RWPE2 (cell line): ENCODE measurements at regions not wholly inside any gene's neighbourhood (a gene's known extent, or its start where the extent isn't known, plus 50 kb on each side); places are given as distances from the start of the nearest gene placed in this dataset.

Experiments used
- ATAC-seq: fragments of 200-7000 bp; cut with Tn5 transposase; 3 replicates; pipeline ENCODE4 v1.9.1; 2021; ENCODE audit warnings: low read depth
- DNase-seq: peaks from one replicate; pipeline ENCODE4 v3.0.0-alpha.2; 2020; ENCODE audit warnings: low spot score
- H3K27ac ChIP-seq: fragments of 450-650 bp; 2 replicates; pipeline ENCODE4 v1.5.1; 2017; ENCODE audit warnings: mild to moderate bottlenecking; ENCODE audit not compliant: poor library complexity, severe bottlenecking
- H3K27me3 ChIP-seq: fragments of 250-450 bp; sonication (Bioruptor Pico); 2 replicates; pipeline ENCODE4 v1.5.1; 2021; ENCODE audit warnings: mild to moderate bottlenecking, moderate library complexity; ENCODE audit not compliant: insufficient read depth, poor library complexity, severe bottlenecking
- H3K36me3 ChIP-seq: fragments of 250-450 bp; sonication (Bioruptor Pico); 2 replicates; pipeline ENCODE4 v1.5.1; 2020; ENCODE audit warnings: low read depth, mild to moderate bottlenecking, moderate library complexity
- H3K4me1 ChIP-seq: fragments of 250-450 bp; sonication (Bioruptor Pico); 2 replicates; pipeline ENCODE4 v1.5.1; 2021; ENCODE audit warnings: mild to moderate bottlenecking, moderate library complexity; ENCODE audit not compliant: insufficient read depth, poor library complexity, severe bottlenecking
- H3K4me3 ChIP-seq: fragments of 250-450 bp; sonication (Bioruptor Pico); 2 replicates; pipeline ENCODE4 v1.5.1; 2021; ENCODE audit warnings: mild to moderate bottlenecking, moderate library complexity; ENCODE audit not compliant: severe bottlenecking
- H3K9me3 ChIP-seq: fragments of 250-450 bp; sonication (Bioruptor Pico); 2 replicates; pipeline ENCODE4 v1.5.1; 2021; ENCODE audit warnings: mild to moderate bottlenecking, moderate library complexity; ENCODE audit not compliant: severe bottlenecking
- TF ChIP-seq, protein P1 (sequence below): fragments of 450-650 bp; IDR thresholded peaks from one replicate; pipeline ENCODE4 v1.5.1; 2017; ENCODE audit warnings: mild to moderate bottlenecking, moderate library complexity; ENCODE audit not compliant: poor library complexity, severe bottlenecking

DNA sequence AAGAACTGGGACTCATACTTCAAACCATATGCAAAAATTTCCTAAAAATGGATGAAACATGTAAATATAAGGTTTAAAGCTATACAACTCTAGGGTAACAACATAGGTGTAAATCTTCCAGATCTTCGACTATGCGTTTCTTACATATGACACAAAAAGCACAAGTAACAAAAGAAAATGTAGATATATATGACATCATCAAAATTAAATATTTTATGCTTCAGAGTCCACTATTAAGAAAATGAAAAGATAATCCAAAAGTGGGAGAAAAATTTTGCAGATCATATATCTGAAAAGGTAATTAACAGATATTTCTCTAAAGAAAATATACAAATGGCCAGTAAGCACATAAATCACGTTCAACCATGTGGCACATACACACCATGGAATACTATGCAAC lies 164.2 kb upstream of the ACTRT1 start:
- Histone ChIP-seq H3K36me3 (no peaks in the 10 kb centered on the region), H3K9me3 (no peaks in the 10 kb centered on the region), H3K27ac (no peak overlapping the region), H3K4me1 (no peaks in the 10 kb centered on the region), H3K27me3 (no peaks in the 10 kb centered on the region), H3K4me3 (no peak overlapping the region)
- ATAC-seq (no peak), DNase-seq (no peak)
- TF ChIP-seq, protein P1, sequence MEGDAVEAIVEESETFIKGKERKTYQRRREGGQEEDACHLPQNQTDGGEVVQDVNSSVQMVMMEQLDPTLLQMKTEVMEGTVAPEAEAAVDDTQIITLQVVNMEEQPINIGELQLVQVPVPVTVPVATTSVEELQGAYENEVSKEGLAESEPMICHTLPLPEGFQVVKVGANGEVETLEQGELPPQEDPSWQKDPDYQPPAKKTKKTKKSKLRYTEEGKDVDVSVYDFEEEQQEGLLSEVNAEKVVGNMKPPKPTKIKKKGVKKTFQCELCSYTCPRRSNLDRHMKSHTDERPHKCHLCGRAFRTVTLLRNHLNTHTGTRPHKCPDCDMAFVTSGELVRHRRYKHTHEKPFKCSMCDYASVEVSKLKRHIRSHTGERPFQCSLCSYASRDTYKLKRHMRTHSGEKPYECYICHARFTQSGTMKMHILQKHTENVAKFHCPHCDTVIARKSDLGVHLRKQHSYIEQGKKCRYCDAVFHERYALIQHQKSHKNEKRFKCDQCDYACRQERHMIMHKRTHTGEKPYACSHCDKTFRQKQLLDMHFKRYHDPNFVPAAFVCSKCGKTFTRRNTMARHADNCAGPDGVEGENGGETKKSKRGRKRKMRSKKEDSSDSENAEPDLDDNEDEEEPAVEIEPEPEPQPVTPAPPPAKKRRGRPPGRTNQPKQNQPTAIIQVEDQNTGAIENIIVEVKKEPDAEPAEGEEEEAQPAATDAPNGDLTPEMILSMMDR = no peak

GRCh38 chrX:128165884-128166408 lies 113.7 kb upstream of the ACTRT1 start:
- ATAC-seq = no peak
- H3K27ac ChIP-seq = no peak overlapping the region
- DNase-seq = no peak
- no peaks in the 10 kb centered on the region for H3K9me3 ChIP-seq
- H3K27me3 ChIP-seq = no peaks in the 10 kb centered on the region
- no peaks in the 10 kb centered on the region for H3K4me1 ChIP-seq
- H3K4me3 ChIP-seq = no peak overlapping the region
- no peaks in the 10 kb centered on the region for H3K36me3 ChIP-seq
- TF ChIP-seq, protein P1 = no peak

DNA sequence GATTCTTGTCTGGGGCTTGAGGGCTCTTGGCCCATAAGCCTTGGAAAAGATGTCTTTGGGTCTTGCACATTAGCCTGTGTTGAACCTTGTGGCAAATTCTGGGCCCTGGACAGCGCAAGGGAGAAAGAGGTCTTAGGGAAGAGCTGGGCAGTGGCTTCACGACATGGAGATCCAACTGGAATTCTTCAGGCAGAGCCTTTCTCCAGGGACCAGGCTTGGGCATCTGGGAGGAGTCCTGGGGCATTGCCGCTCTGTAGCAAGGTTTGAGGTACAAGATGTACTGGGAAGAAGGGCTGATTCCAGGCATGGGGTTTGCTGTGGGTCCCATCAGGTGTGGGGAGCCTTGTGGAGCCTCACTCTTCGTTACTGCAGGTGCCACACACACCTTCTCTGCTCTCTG lies 104.0 kb upstream of the ACTRT1 start:
- Histone ChIP-seq H3K4me1 (no peaks in the 10 kb centered on the region), H3K9me3 (no peaks in the 10 kb centered on the region), H3K4me3 (no peak overlapping the region), H3K36me3 (no peaks in the 10 kb centered on the region), H3K27me3 (no peaks in the 10 kb centered on the region), H3K27ac (no peak overlapping the region)
- TF ChIP-seq, protein P1 = no peak
- ATAC-seq (no peak), DNase-seq (no peak)

GRCh38 chrX:128142745-128143144 lies 90.5 kb upstream of the ACTRT1 start:
- H3K9me3 ChIP-seq = no peaks in the 10 kb centered on the region
- no peak overlapping the region for H3K4me3 ChIP-seq
- DNase-seq (no peak), ATAC-seq (no peak)
- no peaks in the 10 kb centered on the region for H3K36me3 ChIP-seq
- no peaks in the 10 kb centered on the region for H3K4me1 ChIP-seq
- H3K27me3 ChIP-seq = no peaks in the 10 kb centered on the region
- no peak overlapping the region for H3K27ac ChIP-seq
- TF ChIP-seq, protein P1 = no peak

DNA sequence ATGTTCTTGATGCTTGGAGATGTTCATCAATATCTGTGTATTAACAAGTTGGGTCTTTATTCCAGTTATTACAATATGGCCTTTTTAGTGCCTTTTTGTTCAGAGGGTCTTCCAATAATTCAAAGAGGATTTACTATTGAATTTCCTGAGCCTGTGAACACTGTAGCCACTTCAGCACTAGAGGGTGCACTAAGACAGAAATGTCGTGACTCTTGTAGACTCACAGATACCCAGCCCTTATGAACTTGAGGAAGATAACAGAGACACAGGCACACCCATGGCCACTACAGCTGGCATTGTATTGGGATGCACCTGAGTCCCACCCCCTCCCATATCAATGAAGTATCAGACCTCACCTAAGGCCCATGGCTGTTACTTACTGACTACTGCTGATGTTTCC lies 54.4 kb upstream of the ACTRT1 start:
- H3K9me3 ChIP-seq = no peaks in the 10 kb centered on the region
- no peaks in the 10 kb centered on the region for H3K4me1 ChIP-seq
- no peak overlapping the region for H3K27ac ChIP-seq
- H3K36me3 ChIP-seq = no peaks in the 10 kb centered on the region
- TF ChIP-seq, protein P1 = peak; percentile 47
- no peaks in the 10 kb centered on the region for H3K27me3 ChIP-seq
- peak; percentile 70 for ATAC-seq
- H3K4me3 ChIP-seq = no peak overlapping the region
- no peak for DNase-seq
